Non-pigmented ciliary epithelial cell (primary cell): ENCODE measurements at regions not wholly inside any gene's neighbourhood (a gene's known extent, or its start where the extent isn't known, plus 50 kb on each side); places are given as distances from the start of the nearest gene placed in this dataset.

Source experiments
- DNase-seq: peaks from one replicate; pipeline ENCODE4 v3.0.0-alpha.2; 2010; ENCODE audit warnings: low read depth

- no peak for DNase-seq
Measured at GRCh38 chr16:77592021-77592420, 130.3 kb upstream of the NUDT7 start.

- DNase-seq = no peak
Measured at GRCh38 chr16:77594057-77594456, 128.3 kb upstream of the NUDT7 start.

GRCh38 chr16:77594799-77595596 is 127.3 kb upstream of the NUDT7 start:
- no peak for DNase-seq

DNA sequence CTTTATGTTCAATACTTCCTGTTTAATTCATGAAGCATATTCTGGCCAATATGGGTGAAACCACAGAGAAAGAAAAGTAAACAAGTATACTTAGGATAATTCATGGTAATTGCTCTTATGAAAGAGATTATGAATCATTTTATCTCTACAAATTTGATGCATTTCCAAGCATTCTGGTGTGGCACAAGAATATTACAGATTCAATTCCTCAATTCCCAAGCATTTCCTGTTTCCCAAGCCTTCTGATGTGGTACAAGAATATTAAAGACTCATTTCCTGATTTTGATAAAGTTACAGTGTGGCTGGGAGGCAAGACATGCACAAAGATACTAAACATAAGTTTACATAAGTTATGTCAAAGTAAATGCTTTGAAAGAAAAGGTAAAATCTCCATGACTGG is 126.1 kb upstream of the NUDT7 start:
- no peak for DNase-seq

DNA sequence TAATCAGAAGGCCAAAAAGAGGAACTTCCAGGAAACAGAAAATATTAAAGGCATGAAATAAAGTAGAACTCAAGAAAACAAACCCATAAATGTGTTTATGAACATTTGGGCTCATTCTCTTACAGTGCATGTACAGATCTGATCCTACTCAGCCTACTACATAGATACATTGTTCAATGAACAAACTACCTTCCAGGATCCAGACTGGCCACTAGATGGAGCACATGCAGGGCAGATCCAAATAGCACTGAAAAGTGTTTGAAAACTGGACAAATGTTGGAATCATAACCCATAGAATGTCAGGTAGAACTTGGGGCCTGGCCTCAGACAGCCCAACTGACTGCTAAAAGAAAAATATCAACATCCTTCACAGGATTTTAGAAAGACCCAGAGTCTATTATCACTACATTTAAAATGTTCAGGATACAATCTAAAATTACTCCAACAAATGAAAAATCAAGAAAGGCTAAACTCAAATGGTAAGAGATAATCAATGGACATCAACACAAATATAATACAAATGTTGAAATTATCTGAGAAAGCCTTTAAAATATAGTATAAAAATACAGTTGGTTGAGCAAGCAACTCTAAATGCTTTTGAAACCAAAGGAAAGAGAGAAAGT is 122.4 kb upstream of the NUDT7 start:
- DNase-seq = no peak

DNA sequence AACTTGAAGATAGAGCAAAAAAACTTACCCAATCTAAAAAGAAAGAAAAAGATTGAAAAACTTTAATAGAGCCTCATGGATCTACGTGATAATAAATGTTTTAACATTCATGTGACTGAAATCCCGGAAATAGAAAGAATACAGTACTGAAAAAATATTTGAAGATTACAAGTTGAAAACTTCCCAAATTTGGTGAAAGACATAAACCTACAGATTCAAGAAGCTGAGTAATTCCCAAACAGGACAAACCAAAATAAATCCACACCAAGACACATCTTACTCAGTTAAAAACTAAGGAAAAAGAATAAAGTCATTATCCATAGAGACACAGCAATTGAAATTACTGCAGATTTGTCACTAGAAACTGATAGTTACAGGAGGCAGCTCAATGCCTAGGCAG is 121.8 kb upstream of the NUDT7 start:
- no peak for DNase-seq

GRCh38 chr16:77603656-77604055 is 118.7 kb upstream of the NUDT7 start:
- no peak for DNase-seq

DNA sequence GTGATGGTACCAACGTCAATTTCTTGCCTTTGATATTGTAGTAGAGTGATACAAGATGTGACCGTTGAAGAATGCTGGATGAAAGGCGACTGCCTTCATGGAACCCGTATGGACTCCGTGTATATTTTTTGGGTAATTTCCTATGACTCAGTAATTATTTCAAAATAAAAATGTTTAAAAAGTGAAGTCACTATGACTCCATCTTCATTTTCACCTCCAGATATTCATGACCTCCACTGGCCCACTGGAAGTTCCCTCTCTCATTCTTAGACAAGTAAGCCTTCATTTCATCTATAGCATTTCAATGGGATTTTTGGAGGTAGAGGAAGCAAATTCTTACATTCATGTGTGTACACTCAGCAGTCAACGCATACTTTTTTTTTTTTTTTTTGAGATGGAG is 111.8 kb upstream of the NUDT7 start:
- DNase-seq = no peak

GRCh38 chr16:77611386-77611785 is 110.9 kb upstream of the NUDT7 start:
- no peak for DNase-seq

GRCh38 chr16:77612596-77612995 is 109.7 kb upstream of the NUDT7 start:
- DNase-seq = no peak

- no peak for DNase-seq
Measured at GRCh38 chr16:77613095-77613494, 109.2 kb upstream of the NUDT7 start.

DNA sequence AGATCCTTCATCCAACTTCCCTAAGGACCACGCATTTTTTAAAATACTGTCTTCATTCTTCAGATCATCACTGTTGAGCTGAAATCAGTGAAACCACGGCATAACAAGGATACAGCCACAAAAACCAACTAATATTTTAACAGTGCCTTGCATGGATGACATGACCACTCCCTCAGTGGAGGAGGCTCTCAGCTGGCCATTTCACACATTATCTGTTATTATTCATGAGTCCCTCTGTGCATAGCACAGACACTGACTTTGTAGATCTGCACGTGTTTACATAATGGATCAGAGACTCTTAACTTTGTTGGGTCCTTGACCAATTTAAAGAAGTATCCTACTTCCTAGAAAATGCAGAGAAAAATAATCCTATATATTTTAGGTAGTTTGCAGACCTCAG is 104.8 kb upstream of the NUDT7 start:
- no peak for DNase-seq

GRCh38 chr16:77617996-77618395 is 104.3 kb upstream of the NUDT7 start:
- no peak for DNase-seq

GRCh38 chr16:77618951-77619350 is 103.4 kb upstream of the NUDT7 start:
- no peak for DNase-seq

DNA sequence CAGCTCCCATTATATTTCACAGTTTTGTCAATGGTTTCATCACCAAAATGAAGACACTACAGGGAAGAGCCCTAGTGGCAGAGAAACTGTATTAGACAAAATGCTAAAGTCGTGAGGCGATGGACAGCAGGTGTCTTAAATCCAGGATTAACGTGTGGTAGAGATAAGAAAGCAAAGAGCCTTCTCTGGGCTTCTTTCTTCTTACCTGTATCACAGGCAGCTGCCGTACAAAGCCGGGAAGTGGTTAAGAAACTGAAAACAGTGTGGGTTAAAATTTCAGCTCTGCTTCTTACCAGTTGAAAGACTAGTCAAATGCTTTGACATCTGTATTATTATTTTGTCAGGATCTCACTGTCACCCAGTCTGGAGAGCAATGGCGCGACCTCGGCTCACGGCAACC is 98.2 kb upstream of the NUDT7 start:
- DNase-seq = no peak

DNA sequence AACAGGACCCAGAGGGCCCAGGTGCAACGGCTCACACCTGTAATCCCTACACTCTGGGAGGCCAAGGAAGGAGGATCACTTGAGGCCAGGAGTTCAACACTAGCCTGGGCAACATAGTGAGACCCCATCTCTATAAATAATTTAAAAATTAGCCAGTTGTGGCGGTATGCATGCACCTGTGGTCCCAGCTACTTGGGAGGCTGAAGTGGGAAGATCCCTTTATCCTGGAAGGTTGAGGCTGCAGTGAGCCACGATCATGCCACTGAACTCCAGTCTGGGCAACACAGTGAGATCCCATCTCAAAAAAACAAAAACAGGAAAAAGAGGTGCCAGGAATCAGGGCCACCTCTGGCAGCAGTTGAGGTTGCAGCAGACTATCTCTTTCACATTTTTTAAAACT is 85.7 kb upstream of the NUDT7 start:
- DNase-seq = no peak

- DNase-seq = no peak
Measured at GRCh38 chr16:77637940-77638339, 84.4 kb upstream of the NUDT7 start.

- no peak for DNase-seq
Measured at GRCh38 chr16:77643176-77643575, 79.1 kb upstream of the NUDT7 start.

DNA sequence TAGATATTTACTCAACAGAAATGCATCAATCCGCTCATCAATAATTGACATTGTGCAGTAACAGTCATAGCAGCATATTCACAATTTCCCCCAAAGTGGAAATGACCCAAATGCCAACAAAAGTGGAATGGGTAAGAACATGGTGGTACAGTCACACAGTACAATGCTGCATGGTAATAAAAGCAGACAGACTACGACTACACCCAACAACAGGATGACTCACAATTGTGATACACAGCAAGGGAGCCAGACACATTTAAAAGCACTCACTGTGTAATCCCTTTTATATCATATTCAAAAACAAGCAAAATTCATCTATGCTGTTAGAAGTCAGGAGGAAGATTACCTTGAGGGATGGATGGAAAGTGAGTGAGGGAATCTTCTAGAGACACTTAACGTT is 76.5 kb upstream of the NUDT7 start:
- no peak for DNase-seq

DNA sequence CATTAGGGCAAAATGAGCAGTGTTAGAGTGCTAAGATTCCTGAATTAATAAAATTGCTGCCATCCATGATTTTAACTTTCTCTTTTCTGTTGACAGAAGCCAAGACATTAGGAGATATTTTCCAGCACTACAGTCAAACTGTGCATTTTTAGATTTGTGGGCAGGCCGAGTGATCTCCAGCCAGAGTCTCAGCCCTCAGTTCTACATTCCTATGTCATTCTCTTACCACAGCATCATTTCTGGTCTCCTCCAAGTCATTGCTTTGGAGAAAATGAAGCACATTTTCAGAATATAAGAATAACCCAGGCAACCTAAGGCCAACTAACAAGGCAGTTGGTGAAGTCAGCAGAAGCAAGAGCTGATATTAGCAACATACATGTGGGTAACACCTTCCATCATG is 74.6 kb upstream of the NUDT7 start:
- DNase-seq = peak; percentile 4

GRCh38 chr16:77650761-77651160 is 71.6 kb upstream of the NUDT7 start:
- no peak for DNase-seq

GRCh38 chr16:77652399-77652798 is 69.9 kb upstream of the NUDT7 start:
- DNase-seq = no peak

GRCh38 chr16:77657016-77657415 is 65.3 kb upstream of the NUDT7 start:
- no peak for DNase-seq

- DNase-seq = peak; percentile 32
Measured at GRCh38 chr16:77660311-77660710, 62.0 kb upstream of the NUDT7 start.
